BJ (cell line): ENCODE measurements at regions not wholly inside any gene's neighbourhood (a gene's known extent, or its start where the extent isn't known, plus 50 kb on each side); places are given as distances from the start of the nearest gene placed in this dataset.

ENCODE experiments used
- CTCF ChIA-PET: fragments of 350-600 bp; formaldehyde crosslinking; extraction: SDS; loops from one replicate; lab custom pipeline; 2021; ENCODE audit warnings: antibody characterized with exemption, inconsistent platforms; lab: Yijun Ruan, JAX
- POLR2A ChIA-PET: fragments of 300-600 bp; sonication (Branson Sonifier 250); formaldehyde crosslinking; extraction: SDS; loops from one replicate; lab custom pipeline; 2021; ENCODE audit warnings: antibody characterized with exemption; lab: Charles Lee
- DNase-seq: peaks from one replicate; pipeline ENCODE4 v3.0.0-alpha.2; 2011; ENCODE audit warnings: low read depth
- H3K27me3 ChIP-seq: 2 replicates; pipeline ENCODE4 v1.6.0; 2011; ENCODE audit warnings: low read length; ENCODE audit not compliant: control insufficient read depth, insufficient read depth
- H3K36me3 ChIP-seq: 2 replicates; pipeline ENCODE4 v1.5.1; 2011; ENCODE audit warnings: low read length; ENCODE audit not compliant: control insufficient read depth, insufficient read depth
- H3K4me3 ChIP-seq: 2 replicates; pipeline ENCODE4 v1.5.1; 2011; ENCODE audit warnings: low read depth, mild to moderate bottlenecking, control low read depth, low read length
- CTCF ChIP-seq: IDR thresholded peaks from 2 replicates; pipeline ENCODE4 v1.5.1; 2011; ENCODE audit warnings: low read depth, mild to moderate bottlenecking, control low read depth, inconsistent platforms, low read length, moderate library complexity; ENCODE audit not compliant: insufficient read depth

- Histone ChIP-seq H3K4me3 (no peak overlapping the region), H3K36me3 (no peaks in the 10 kb centered on the region), H3K27me3 (no peaks in the 10 kb centered on the region)
- POLR2A ChIA-PET = no interaction called here
- CTCF ChIA-PET = interaction anchor here (1.1 kb wide), 1 partner anchor 11 kb away, joined by 3 read pairs; no protein-coding TSS in a partner anchor
- DNase-seq = no peak
- no peak for TF ChIP-seq CTCF
These were observed 132.7 kb upstream of the NR3C2 start for GRCh38 chr4:148574911-148575310.

- POLR2A ChIA-PET = no interaction called here
- Histone ChIP-seq H3K27me3 (no peaks in the 10 kb centered on the region), H3K36me3 (no peaks in the 10 kb centered on the region), H3K4me3 (no peak overlapping the region)
- no peak for TF ChIP-seq CTCF
- DNase-seq = no peak
- CTCF ChIA-PET = interaction anchor here (1.1 kb wide), 1 partner anchor 11 kb away, joined by 3 read pairs; no protein-coding TSS in a partner anchor
These were observed 132.3 kb upstream of the NR3C2 start for GRCh38 chr4:148574502-148574901.

GRCh38 chr4:148574066-148574465 is 131.9 kb upstream of the NR3C2 start:
- H3K27me3 ChIP-seq = no peaks in the 10 kb centered on the region
- POLR2A ChIA-PET = no interaction called here
- no peak for TF ChIP-seq CTCF
- H3K36me3 ChIP-seq = no peaks in the 10 kb centered on the region
- DNase-seq = no peak
- no peak overlapping the region for H3K4me3 ChIP-seq
- CTCF ChIA-PET = interaction anchor here (0.6 kb wide), 1 partner anchor 179 kb away, joined by 3 read pairs; no protein-coding TSS in a partner anchor

- TF ChIP-seq CTCF = no peak
- H3K4me3 ChIP-seq = no peak overlapping the region
- POLR2A ChIA-PET = no interaction called here
- CTCF ChIA-PET = interaction anchor here (0.6 kb wide), 1 partner anchor 180 kb away, joined by 3 read pairs; no protein-coding TSS in a partner anchor
- H3K27me3 ChIP-seq = no peaks in the 10 kb centered on the region
- H3K36me3 ChIP-seq = no peaks in the 10 kb centered on the region
- no peak for DNase-seq
These were observed 131.1 kb upstream of the NR3C2 start for GRCh38 chr4:148573296-148573695.

GRCh38 chr4:148565801-148566200 is 123.6 kb upstream of the NR3C2 start:
- H3K36me3 ChIP-seq = no peaks in the 10 kb centered on the region
- POLR2A ChIA-PET = no interaction called here
- no peak for DNase-seq
- no peak for TF ChIP-seq CTCF
- no peaks in the 10 kb centered on the region for H3K27me3 ChIP-seq
- no peak overlapping the region for H3K4me3 ChIP-seq
- CTCF ChIA-PET = no interaction called here
